HG02852 (cell line): ENCODE measurements at regions not wholly inside any gene's neighbourhood (a gene's known extent, or its start where the extent isn't known, plus 50 kb on each side); places are given as distances from the start of the nearest gene placed in this dataset.

ENCODE experiments used
- ATAC-seq: cut with Tn5 transposase; IDR thresholded peaks from one replicate; pipeline ENCODE4 v1.9.1; 2021; ENCODE audit warnings: mild to moderate bottlenecking, moderate library complexity; ENCODE audit not compliant: unreplicated experiment

DNA sequence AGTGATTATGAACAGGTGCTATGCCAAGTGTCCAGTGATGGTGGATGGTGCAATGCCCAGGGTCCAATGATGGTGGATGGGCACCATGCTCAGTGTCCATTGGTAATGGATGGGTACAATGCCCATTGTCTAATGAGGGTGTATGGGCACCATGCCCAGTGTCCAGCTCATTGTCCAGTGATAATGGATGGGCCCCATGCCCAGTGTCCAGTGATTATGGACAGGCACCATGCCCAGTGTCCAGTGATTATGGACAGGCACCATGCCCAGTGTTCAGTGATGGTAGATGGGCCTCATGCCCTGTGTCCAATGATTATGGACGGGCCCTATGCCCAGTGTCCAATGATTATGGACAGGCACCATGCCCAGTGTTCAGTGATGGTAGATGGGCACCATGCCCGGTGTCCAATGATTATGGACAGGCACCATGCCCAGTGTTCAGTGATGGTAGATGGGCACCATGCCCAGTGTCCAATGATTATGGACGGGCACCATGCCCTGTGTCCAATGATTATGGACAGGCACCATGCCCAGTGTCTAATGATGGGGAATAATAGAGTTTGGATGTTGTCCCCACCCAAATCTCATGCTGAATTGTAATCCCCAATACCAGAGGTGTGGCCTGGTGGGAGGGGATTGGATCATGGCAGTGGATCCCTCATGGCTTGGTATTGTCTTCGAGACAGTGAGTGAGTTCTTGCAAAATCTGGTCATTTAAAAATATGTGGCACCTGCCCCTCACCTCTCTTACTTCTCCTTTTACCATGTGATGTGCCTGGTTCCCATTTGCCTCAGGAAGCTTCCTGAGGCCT lies 87.8 kb downstream of the ANKRD10 start:
- ATAC-seq: no peak
